Neural cell (in vitro differentiated cells): ENCODE measurements at regions not wholly inside any gene's neighbourhood (a gene's known extent, or its start where the extent isn't known, plus 50 kb on each side); places are given as distances from the start of the nearest gene placed in this dataset.
"Not testable (repeated sequence)": the region's sequence is repeated elsewhere in the genome, so short reads cannot be mapped to it uniquely, and the experiment has no call there.

Experiments
- EP300 ChIP-seq: fragments of 450-650 bp; conservative IDR thresholded peaks from 2 replicates; pipeline ENCODE4 v1.6.1; 2014; ENCODE audit warnings: antibody characterized with exemption, mild to moderate bottlenecking, moderate library complexity; ENCODE audit not compliant: poor library complexity, severe bottlenecking
- EZH2 ChIP-seq: fragments of 200-600, 300-800 bp; shearing (Covaris generic), sonication (generic); IDR thresholded peaks from 2 replicates; pipeline ENCODE4 v1.6.1; 2014; ENCODE audit warnings: antibody characterized with exemption, low read length, borderline replicate concordance, mild to moderate bottlenecking; ENCODE audit not compliant: insufficient read depth, poor library complexity, severe bottlenecking
- POLR2AphosphoS5 ChIP-seq: IDR thresholded peaks from 2 replicates; pipeline ENCODE4 v1.6.1; 2012
- RAD21 ChIP-seq: fragments of 450-650 bp; conservative IDR thresholded peaks from 2 replicates; pipeline ENCODE4 v1.6.1; 2014; ENCODE audit warnings: antibody characterized with exemption, mild to moderate bottlenecking, moderate library complexity
- SMC3 ChIP-seq: fragments of 450-650 bp; conservative IDR thresholded peaks from 2 replicates; pipeline ENCODE4 v1.6.1; 2014; ENCODE audit warnings: antibody characterized with exemption, mild to moderate bottlenecking, moderate library complexity; ENCODE audit not compliant: poor library complexity
- TAF1 ChIP-seq: IDR thresholded peaks from 2 replicates; pipeline ENCODE4 v1.6.1; 2012; ENCODE audit warnings: low read depth
- TF ChIP-seq, protein P1 (sequence below): IDR thresholded peaks from 2 replicates; pipeline ENCODE4 v1.6.1; 2012; ENCODE audit warnings: borderline replicate concordance
- TF ChIP-seq, protein P2 (sequence below): fragments of 450-650 bp; IDR thresholded peaks from 2 replicates; pipeline ENCODE4 v1.5.1; 2014; ENCODE audit warnings: antibody characterized with exemption, mild to moderate bottlenecking, moderate library complexity; ENCODE audit not compliant: poor library complexity, severe bottlenecking

DNA sequence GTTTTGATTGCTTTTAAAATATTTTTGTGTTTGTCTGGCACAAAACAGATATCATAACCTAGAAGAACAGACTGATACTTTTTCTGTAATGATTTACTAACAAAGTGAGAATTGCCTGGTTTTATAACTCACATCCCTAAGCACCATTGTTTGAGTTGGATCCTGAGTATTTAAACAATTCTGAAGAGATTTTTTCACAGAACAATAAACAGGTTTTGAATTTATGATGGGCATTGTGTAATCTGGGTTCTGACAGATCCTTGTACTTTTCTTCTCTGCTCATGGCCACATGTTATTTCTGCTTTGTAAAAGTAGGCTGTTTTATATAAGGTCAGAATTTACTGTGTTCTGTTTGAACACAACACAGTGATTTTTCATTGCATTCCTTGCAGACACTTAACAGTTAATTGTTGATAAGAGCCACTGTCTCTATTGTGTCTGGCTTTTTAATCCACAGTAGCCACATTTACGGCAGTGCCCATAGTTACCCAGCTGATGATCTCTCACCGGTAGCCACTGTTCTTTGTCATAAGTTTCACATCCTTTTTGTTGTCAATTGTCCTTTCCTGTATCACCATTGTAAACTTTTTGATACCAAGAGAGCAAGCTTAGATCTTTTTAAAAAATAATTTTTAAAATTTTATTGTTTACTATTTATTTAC, 1548.1 kb downstream of the KHDRBS2 start:
- TF ChIP-seq, protein P1, sequence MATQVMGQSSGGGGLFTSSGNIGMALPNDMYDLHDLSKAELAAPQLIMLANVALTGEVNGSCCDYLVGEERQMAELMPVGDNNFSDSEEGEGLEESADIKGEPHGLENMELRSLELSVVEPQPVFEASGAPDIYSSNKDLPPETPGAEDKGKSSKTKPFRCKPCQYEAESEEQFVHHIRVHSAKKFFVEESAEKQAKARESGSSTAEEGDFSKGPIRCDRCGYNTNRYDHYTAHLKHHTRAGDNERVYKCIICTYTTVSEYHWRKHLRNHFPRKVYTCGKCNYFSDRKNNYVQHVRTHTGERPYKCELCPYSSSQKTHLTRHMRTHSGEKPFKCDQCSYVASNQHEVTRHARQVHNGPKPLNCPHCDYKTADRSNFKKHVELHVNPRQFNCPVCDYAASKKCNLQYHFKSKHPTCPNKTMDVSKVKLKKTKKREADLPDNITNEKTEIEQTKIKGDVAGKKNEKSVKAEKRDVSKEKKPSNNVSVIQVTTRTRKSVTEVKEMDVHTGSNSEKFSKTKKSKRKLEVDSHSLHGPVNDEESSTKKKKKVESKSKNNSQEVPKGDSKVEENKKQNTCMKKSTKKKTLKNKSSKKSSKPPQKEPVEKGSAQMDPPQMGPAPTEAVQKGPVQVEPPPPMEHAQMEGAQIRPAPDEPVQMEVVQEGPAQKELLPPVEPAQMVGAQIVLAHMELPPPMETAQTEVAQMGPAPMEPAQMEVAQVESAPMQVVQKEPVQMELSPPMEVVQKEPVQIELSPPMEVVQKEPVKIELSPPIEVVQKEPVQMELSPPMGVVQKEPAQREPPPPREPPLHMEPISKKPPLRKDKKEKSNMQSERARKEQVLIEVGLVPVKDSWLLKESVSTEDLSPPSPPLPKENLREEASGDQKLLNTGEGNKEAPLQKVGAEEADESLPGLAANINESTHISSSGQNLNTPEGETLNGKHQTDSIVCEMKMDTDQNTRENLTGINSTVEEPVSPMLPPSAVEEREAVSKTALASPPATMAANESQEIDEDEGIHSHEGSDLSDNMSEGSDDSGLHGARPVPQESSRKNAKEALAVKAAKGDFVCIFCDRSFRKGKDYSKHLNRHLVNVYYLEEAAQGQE = not testable (repeated sequence)
- TF ChIP-seq, protein P2, sequence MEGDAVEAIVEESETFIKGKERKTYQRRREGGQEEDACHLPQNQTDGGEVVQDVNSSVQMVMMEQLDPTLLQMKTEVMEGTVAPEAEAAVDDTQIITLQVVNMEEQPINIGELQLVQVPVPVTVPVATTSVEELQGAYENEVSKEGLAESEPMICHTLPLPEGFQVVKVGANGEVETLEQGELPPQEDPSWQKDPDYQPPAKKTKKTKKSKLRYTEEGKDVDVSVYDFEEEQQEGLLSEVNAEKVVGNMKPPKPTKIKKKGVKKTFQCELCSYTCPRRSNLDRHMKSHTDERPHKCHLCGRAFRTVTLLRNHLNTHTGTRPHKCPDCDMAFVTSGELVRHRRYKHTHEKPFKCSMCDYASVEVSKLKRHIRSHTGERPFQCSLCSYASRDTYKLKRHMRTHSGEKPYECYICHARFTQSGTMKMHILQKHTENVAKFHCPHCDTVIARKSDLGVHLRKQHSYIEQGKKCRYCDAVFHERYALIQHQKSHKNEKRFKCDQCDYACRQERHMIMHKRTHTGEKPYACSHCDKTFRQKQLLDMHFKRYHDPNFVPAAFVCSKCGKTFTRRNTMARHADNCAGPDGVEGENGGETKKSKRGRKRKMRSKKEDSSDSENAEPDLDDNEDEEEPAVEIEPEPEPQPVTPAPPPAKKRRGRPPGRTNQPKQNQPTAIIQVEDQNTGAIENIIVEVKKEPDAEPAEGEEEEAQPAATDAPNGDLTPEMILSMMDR = not testable (repeated sequence)
- TF ChIP-seq RAD21, EP300, EZH2, POLR2AphosphoS5, SMC3, TAF1: not testable (repeated sequence)
